ENCODE measurements at regions not wholly inside any gene's neighbourhood (a gene's known extent, or its start where the extent isn't known, plus 50 kb on each side); places are given as distances from the start of the nearest gene placed in this dataset.

- H4K20me1 ChIP-seq (replicated peaks; ENCODE audit: control insufficient read depth, insufficient read depth, low read length) = no peaks in the 10 kb centered on the region
- FAIRE-seq (no peak), DNase-seq (ENCODE audit: extremely low read depth in 1 of 4, low spot score in 3 of 4) (peak in 1 of 4 experiments; percentile 8), ATAC-seq (peak; percentile 51; the same call in 2 of the 3 replicates)
- 0% methylated on average over 4 of the region's 4 CpGs for WGBS (ENCODE audit: insufficient coverage, low coverage, missing lambda C conversion rate)
- H3K4me2 ChIP-seq (ENCODE audit: insufficient read depth, low read length) = no peak overlapping the region
- intact Hi-C loops (cut with micrococcal nuclease) = no loop called here
- H3K4me3 ChIP-seq = no peak overlapping the region
- no TSS peak for BruUV-seq (replicated peaks)
- no peaks in the 10 kb centered on the region for H3K27me3 ChIP-seq (ENCODE audit: control insufficient read depth in 2 of 2, insufficient read depth in 2 of 2, low read length in 2 of 2)
- no peak overlapping the region for H3K9ac ChIP-seq (ENCODE audit: insufficient read depth in 1 of 2, low read depth in 2 of 2, low read length in 2 of 2)
- H3K9me1 ChIP-seq (ENCODE audit: control insufficient read depth, insufficient read depth, low read length) = no peaks in the 10 kb centered on the region
- no peak overlapping the region for H3K27ac ChIP-seq (ENCODE audit: extremely low read depth, low read depth, low read length)
- ChIA-PET CTCF (ENCODE audit: low intra/inter-chr PET ratio) (no interaction called here), POLR2A (no interaction called here)
- peak overlapping the region; percentile 61; the same call in 1 of the 2 replicates for H2AFZ ChIP-seq (ENCODE audit: low read depth, low read length)
- H3K36me3 ChIP-seq (ENCODE audit: control insufficient read depth, insufficient read depth, low read length) = no peaks in the 10 kb centered on the region
- no peaks in the 10 kb centered on the region for H3K9me3 ChIP-seq (replicated peaks; ENCODE audit: control insufficient read depth, insufficient read depth, low read depth, low read length)
- no peaks in the 10 kb centered on the region for H3K79me2 ChIP-seq (ENCODE audit: control insufficient read depth, insufficient read depth, low read length)
- peaks cover 5 to 16% of the 10 kb centered on the region in 2 experiments; a peak in 4 of 5 replicates for H3K4me1 ChIP-seq (replicated peaks in 1 of 2; ENCODE audit: control insufficient read depth in 2 of 2, insufficient read depth in 2 of 2, low read length in 2 of 2)
- in situ Hi-C loops (cut with MboI) = loop anchor here (25.0 kb wide), 1 partner anchor 614 kb away; no protein-coding TSS in a partner anchor
- TF ChIP-seq FOSL1 (tag; conservative IDR thresholded peaks at IDR 0.05) = 0 out of 2 replicates have a peak, but pooled peaks have one; percentile 14
- no peak for TF ChIP-seq NR0B1 (IDR thresholded peaks at IDR 0.05; ENCODE audit: partially characterized antibody)
- no peak for TF ChIP-seq ZNF224 (CRISPR knock-in tag; IDR thresholded peaks at IDR 0.05)
- no peak for TF ChIP-seq ZNF717 (CRISPR knock-in tag; IDR thresholded peaks at IDR 0.05)
- no peak for TF ChIP-seq ZNF57 (CRISPR knock-in tag; IDR thresholded peaks at IDR 0.05)
- TF ChIP-seq E4F1 (CRISPR knock-in tag; IDR thresholded peaks at IDR 0.05; ENCODE audit: borderline replicate concordance) = no peak
- TF ChIP-seq ARID4B (CRISPR knock-in tag; IDR thresholded peaks at IDR 0.05) = no peak
- TF ChIP-seq ETV5 (CRISPR knock-in tag; IDR thresholded peaks at IDR 0.05; ENCODE audit: low read depth) = no peak
- peak; percentile 55 for TF ChIP-seq BHLHE40 (IDR thresholded peaks at IDR 0.05; ENCODE audit: low read length)
- no peak for TF ChIP-seq HDGF (IDR thresholded peaks at IDR 0.05)
Observed at GRCh38 chr20:22348010-22348409, 236.4 kb downstream of the FOXA2 start.

Measured in K562 (cell line).